Left ventricle myocardium inferior (tissue), 1 donor: ENCODE measurements at regions not wholly inside any gene's neighbourhood (a gene's known extent, or its start where the extent isn't known, plus 50 kb on each side); places are given as distances from the start of the nearest gene placed in this dataset.

Experiments used
- DNase-seq: peaks from one replicate; pipeline ENCODE4 v3.0.0-alpha.2; 2020
- H3K27ac ChIP-seq: fragments of 200-600 bp; replicated peaks from 2 replicates; pipeline ENCODE4 v1.8.0; 2021
- H3K27me3 ChIP-seq: fragments of 200-600 bp; 2 replicates; pipeline ENCODE4 v1.8.0; 2021; ENCODE audit warnings: low read depth
- H3K36me3 ChIP-seq: fragments of 200-600 bp; 2 replicates; pipeline ENCODE4 v1.8.0; 2021
- H3K4me1 ChIP-seq: fragments of 200-600 bp; 2 replicates; pipeline ENCODE4 v1.8.0; 2021
- H3K4me3 ChIP-seq: fragments of 200-600 bp; 2 replicates; pipeline ENCODE4 v1.8.0; 2021; ENCODE audit warnings: mild to moderate bottlenecking, moderate library complexity
- H3K9me3 ChIP-seq: fragments of 200-600 bp; replicated peaks from 2 replicates; pipeline ENCODE4 v1.8.0; 2021
- CTCF ChIP-seq: fragments of 200-600 bp; IDR thresholded peaks from 2 replicates; pipeline ENCODE4 v1.8.0; 2021; ENCODE audit warnings: antibody characterized with exemption, mild to moderate bottlenecking, borderline replicate concordance
- intact Hi-C: fragments of 100-400 bp; cut with micrococcal nuclease; formaldehyde crosslinking; loops from one replicate; pipeline ENCODE4 v1.11.0; 2022
- donor health status: DM: no; HTN: yes; CAD: no; lungs with severe emphysema.

- H3K27ac ChIP-seq = no peak overlapping the region
- H3K9me3 ChIP-seq = no peaks in the 10 kb centered on the region
- H3K4me1 ChIP-seq = no peaks in the 10 kb centered on the region
- no peak overlapping the region for H3K4me3 ChIP-seq
- TF ChIP-seq CTCF = no peak
- no peaks in the 10 kb centered on the region for H3K36me3 ChIP-seq
- DNase-seq = no peak
- no peaks in the 10 kb centered on the region for H3K27me3 ChIP-seq
- intact Hi-C loops = no loop called here
These were observed 186.8 kb downstream of the FAT4 start for GRCh38 chr4:125501568-125501967.

DNA sequence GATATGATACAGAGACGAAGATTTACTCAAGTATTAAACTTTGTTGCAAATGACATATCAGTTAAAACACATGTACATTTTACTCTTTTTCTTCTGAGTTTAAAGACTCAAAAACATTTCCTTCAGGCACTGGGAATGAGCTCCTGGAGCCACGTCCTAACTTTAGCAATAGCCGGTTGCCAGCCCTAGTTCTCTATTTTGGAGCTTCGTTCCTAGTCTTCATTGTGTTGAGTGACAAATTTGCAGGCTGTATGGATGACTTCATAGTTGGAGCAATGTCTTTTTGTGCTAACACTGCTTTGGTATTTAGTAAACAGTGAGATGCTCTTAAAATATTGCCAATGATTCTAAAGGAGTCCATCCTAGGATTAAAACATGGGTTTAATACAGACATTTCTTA is 190.9 kb downstream of the FAT4 start:
- no peak overlapping the region for H3K27ac ChIP-seq
- intact Hi-C loops = no loop called here
- peaks cover 6% of the 10 kb centered on the region for H3K9me3 ChIP-seq
- no peak for TF ChIP-seq CTCF
- H3K4me1 ChIP-seq = no peaks in the 10 kb centered on the region
- no peak for DNase-seq
- H3K27me3 ChIP-seq = no peaks in the 10 kb centered on the region
- H3K4me3 ChIP-seq = no peak overlapping the region
- no peaks in the 10 kb centered on the region for H3K36me3 ChIP-seq

- H3K4me1 ChIP-seq = no peaks in the 10 kb centered on the region
- H3K4me3 ChIP-seq = no peak overlapping the region
- H3K27ac ChIP-seq = no peak overlapping the region
- no peaks in the 10 kb centered on the region for H3K36me3 ChIP-seq
- intact Hi-C loops = no loop called here
- H3K27me3 ChIP-seq = no peaks in the 10 kb centered on the region
- DNase-seq = no peak
- no peak for TF ChIP-seq CTCF
- H3K9me3 ChIP-seq = peaks cover 6% of the 10 kb centered on the region
These were observed 192.4 kb downstream of the FAT4 start for GRCh38 chr4:125507141-125507540.

- TF ChIP-seq CTCF = no peak
- intact Hi-C loops = no loop called here
- Histone ChIP-seq H3K36me3 (no peaks in the 10 kb centered on the region), H3K4me3 (no peak overlapping the region), H3K27me3 (no peaks in the 10 kb centered on the region), H3K4me1 (no peaks in the 10 kb centered on the region), H3K9me3 (peaks cover 16% of the 10 kb centered on the region), H3K27ac (no peak overlapping the region)
- DNase-seq = no peak
These were observed 197.0 kb downstream of the FAT4 start for GRCh38 chr4:125511715-125512114.

GRCh38 chr4:125515016-125515415 is 200.3 kb downstream of the FAT4 start:
- Histone ChIP-seq H3K4me1 (peaks cover 6% of the 10 kb centered on the region), H3K36me3 (no peaks in the 10 kb centered on the region), H3K4me3 (no peak overlapping the region), H3K9me3 (peaks cover 10% of the 10 kb centered on the region), H3K27me3 (no peaks in the 10 kb centered on the region), H3K27ac (no peak overlapping the region)
- intact Hi-C loops = no loop called here
- TF ChIP-seq CTCF = no peak
- no peak for DNase-seq

DNA sequence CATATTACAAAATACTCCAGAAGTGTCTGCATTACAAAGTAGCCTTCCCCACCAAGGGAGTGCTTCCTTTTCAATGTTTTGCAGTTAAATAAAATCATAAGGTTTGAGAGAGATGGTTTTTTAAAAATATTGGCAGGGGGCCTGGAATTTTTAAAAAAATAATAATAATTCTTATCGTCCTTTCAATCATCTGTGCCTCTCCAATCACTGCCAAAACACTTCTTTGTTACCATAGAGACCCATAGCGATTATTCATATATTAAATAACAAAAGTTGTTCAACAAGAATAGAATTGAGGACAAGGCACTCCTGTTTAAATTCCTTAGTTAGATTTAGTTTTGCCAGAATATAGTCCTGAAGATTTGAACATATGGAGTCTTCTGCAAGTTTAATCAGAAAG is 203.1 kb downstream of the FAT4 start:
- no peak for DNase-seq
- Histone ChIP-seq H3K4me3 (no peak overlapping the region), H3K9me3 (peaks cover 10% of the 10 kb centered on the region), H3K27ac (no peak overlapping the region), H3K4me1 (peaks cover 6% of the 10 kb centered on the region), H3K36me3 (no peaks in the 10 kb centered on the region), H3K27me3 (no peaks in the 10 kb centered on the region)
- intact Hi-C loops = no loop called here
- no peak for TF ChIP-seq CTCF
